MM.1S (cell line): ENCODE measurements at regions not wholly inside any gene's neighbourhood (a gene's known extent, or its start where the extent isn't known, plus 50 kb on each side); places are given as distances from the start of the nearest gene placed in this dataset.

Experiments used
- DNase-seq: peaks from one replicate; pipeline ENCODE4 v3.0.0-alpha.2; 2015
- H2AFZ ChIP-seq: fragments of 300-600 bp; sonication (generic); 2 replicates; pipeline ENCODE4 v1.6.0; 2016; ENCODE audit warnings: antibody characterized with exemption, low read length
- H3F3A ChIP-seq: fragments of 300-600 bp; sonication (generic); 2 replicates; pipeline ENCODE4 v1.6.1; 2016; ENCODE audit warnings: mild to moderate bottlenecking, antibody characterized with exemption, low read length, moderate library complexity, mixed read lengths; ENCODE audit not compliant: insufficient read depth
- H3K27ac ChIP-seq: fragments of 300-600 bp; sonication (generic); 2 replicates; pipeline ENCODE4 v1.5.1; 2016; ENCODE audit warnings: mild to moderate bottlenecking, low read length
- H3K27me3 ChIP-seq: fragments of 300-600 bp; sonication (generic); replicated peaks from 2 replicates; pipeline ENCODE4 v1.6.0; 2016; ENCODE audit warnings: low read length; ENCODE audit not compliant: insufficient read depth
- H3K36me3 ChIP-seq: fragments of 300-600 bp; sonication (generic); replicated peaks from 2 replicates; pipeline ENCODE4 v1.6.1; 2016; ENCODE audit warnings: mild to moderate bottlenecking, low read length, mixed read lengths; ENCODE audit not compliant: insufficient read depth
- H3K4me1 ChIP-seq: fragments of 300-600 bp; sonication (generic); 2 replicates; pipeline ENCODE4 v1.6.1; 2016; ENCODE audit warnings: low read length, mixed read lengths
- H3K4me2 ChIP-seq: fragments of 300-600 bp; sonication (generic); 2 replicates; pipeline ENCODE4 v1.6.0; 2016; ENCODE audit warnings: low read depth, low read length
- H3K4me3 ChIP-seq: fragments of 300-600 bp; sonication (generic); 2 replicates; pipeline ENCODE4 v1.5.1; 2016; ENCODE audit warnings: low read length, mixed read lengths
- H3K79me2 ChIP-seq: fragments of 300-600 bp; sonication (generic); 2 replicates; pipeline ENCODE4 v1.6.1; 2016; ENCODE audit warnings: mixed run types, low read length, mixed read lengths
- H3K9ac ChIP-seq: fragments of 300-600 bp; sonication (generic); 2 replicates; pipeline ENCODE4 v1.6.1; 2016; ENCODE audit warnings: low read length, mixed read lengths
- H3K9me2 ChIP-seq: fragments of 300-600 bp; sonication (generic); replicated peaks from 2 replicates; pipeline ENCODE4 v1.6.1; 2016; ENCODE audit warnings: mild to moderate bottlenecking, low read length, mixed read lengths; ENCODE audit not compliant: insufficient read depth
- H3K9me3 ChIP-seq: fragments of 300-600 bp; sonication (generic); replicated peaks from 2 replicates; pipeline ENCODE4 v1.6.1; 2016; ENCODE audit warnings: mild to moderate bottlenecking, low read length, mixed read lengths; ENCODE audit not compliant: insufficient read depth
- H4K20me1 ChIP-seq: fragments of 300-600 bp; sonication (generic); 2 replicates; pipeline ENCODE4 v1.6.1; 2016; ENCODE audit warnings: mild to moderate bottlenecking, low read length, moderate library complexity, mixed read lengths; ENCODE audit not compliant: insufficient read depth
- CTCF ChIP-seq: fragments of 300-600 bp; sonication (generic); IDR thresholded peaks from 2 replicates; pipeline ENCODE4 v1.5.1; 2016; ENCODE audit warnings: antibody characterized with exemption, low read length, mixed read lengths
- EZH2 ChIP-seq: fragments of 300-600 bp; sonication (generic); optimal IDR thresholded peaks from 2 replicates; pipeline ENCODE3; 2017; ENCODE audit warnings: low read depth, mild to moderate bottlenecking, antibody characterized with exemption, low read length, mixed read lengths
- EZH2phosphoT487 ChIP-seq: fragments of 300-600 bp; sonication (generic); IDR thresholded peaks from 2 replicates; pipeline ENCODE4 v1.6.1; 2018; ENCODE audit warnings: antibody characterized with exemption, low read length

- H3K4me1 ChIP-seq = peaks cover 19% of the 10 kb centered on the region
- no peaks in the 10 kb centered on the region; the same call in none of the 2 replicates for H3F3A ChIP-seq
- no peak overlapping the region for H3K9ac ChIP-seq
- no peaks in the 10 kb centered on the region for H3K9me3 ChIP-seq
- H3K9me2 ChIP-seq = no peaks in the 10 kb centered on the region
- H3K27me3 ChIP-seq = peaks cover 58% of the 10 kb centered on the region
- H3K79me2 ChIP-seq = no peaks in the 10 kb centered on the region
- H3K4me2 ChIP-seq = no peak overlapping the region
- H3K27ac ChIP-seq = no peak overlapping the region
- H4K20me1 ChIP-seq = no peaks in the 10 kb centered on the region
- no peak overlapping the region for H3K4me3 ChIP-seq
- H3K36me3 ChIP-seq = no peaks in the 10 kb centered on the region
- TF ChIP-seq EZH2phosphoT487 (no peak), CTCF (no peak)
- DNase-seq = no peak
- no peak overlapping the region for H2AFZ ChIP-seq
Measured at GRCh38 chr6:3913077-3913957, 64.1 kb downstream of the FAM50B start.

- no peak for TF ChIP-seq EZH2phosphoT487
- TF ChIP-seq CTCF = no peak
- no peak for TF ChIP-seq EZH2
- Histone ChIP-seq H3K79me2 (no peaks in the 10 kb centered on the region), H3F3A (no peaks in the 10 kb centered on the region; the same call in none of the 2 replicates), H3K9me3 (no peaks in the 10 kb centered on the region), H4K20me1 (no peaks in the 10 kb centered on the region), H3K9ac (no peak overlapping the region), H3K4me2 (no peak overlapping the region), H3K9me2 (no peaks in the 10 kb centered on the region), H3K36me3 (no peaks in the 10 kb centered on the region), H3K27me3 (peaks cover 56% of the 10 kb centered on the region), H3K4me3 (no peak overlapping the region), H3K4me1 (peaks cover 19% of the 10 kb centered on the region), H2AFZ (no peak overlapping the region), H3K27ac (no peak overlapping the region)
- DNase-seq = no peak
Measured at GRCh38 chr6:3913958-3914337, 64.8 kb downstream of the FAM50B start.

- peaks cover 51% of the 10 kb centered on the region for H3K27me3 ChIP-seq
- H3K4me3 ChIP-seq = 0 out of 2 replicates have a peak overlapping the region, but pooled peaks have one; percentile 13
- no peak overlapping the region for H2AFZ ChIP-seq
- no peaks in the 10 kb centered on the region for H4K20me1 ChIP-seq
- no peaks in the 10 kb centered on the region for H3K9me2 ChIP-seq
- H3K27ac ChIP-seq = no peak overlapping the region
- no peak overlapping the region for H3K9ac ChIP-seq
- DNase-seq = peak; percentile 77
- H3K4me1 ChIP-seq = peaks cover 19% of the 10 kb centered on the region
- no peaks in the 10 kb centered on the region for H3K36me3 ChIP-seq
- H3K9me3 ChIP-seq = no peaks in the 10 kb centered on the region
- peak overlapping the region; percentile 85 for H3K4me2 ChIP-seq
- no peaks in the 10 kb centered on the region; the same call in none of the 2 replicates for H3F3A ChIP-seq
- TF ChIP-seq EZH2 (no peak), CTCF (no peak), EZH2phosphoT487 (no peak)
- H3K79me2 ChIP-seq = no peaks in the 10 kb centered on the region
Measured at GRCh38 chr6:3915076-3915791, 66.1 kb downstream of the FAM50B start.
